ENCODE measurements at regions not wholly inside any gene's neighbourhood (a gene's known extent, or its start where the extent isn't known, plus 50 kb on each side); places are given as distances from the start of the nearest gene placed in this dataset.

GRCh38 chr11:81286959-81287358, 1446.7 kb downstream of the FAM181B start:
- TF ChIP-seq CTCF (IDR thresholded peaks at IDR 0.05) (no peak), POLR2A (IDR thresholded peaks at IDR 0.05) (no peak)

All from Peyer's patch (tissue), 4 donors.